ENCODE measurements at regions not wholly inside any gene's neighbourhood (a gene's known extent, or its start where the extent isn't known, plus 50 kb on each side); places are given as distances from the start of the nearest gene placed in this dataset.

DNA sequence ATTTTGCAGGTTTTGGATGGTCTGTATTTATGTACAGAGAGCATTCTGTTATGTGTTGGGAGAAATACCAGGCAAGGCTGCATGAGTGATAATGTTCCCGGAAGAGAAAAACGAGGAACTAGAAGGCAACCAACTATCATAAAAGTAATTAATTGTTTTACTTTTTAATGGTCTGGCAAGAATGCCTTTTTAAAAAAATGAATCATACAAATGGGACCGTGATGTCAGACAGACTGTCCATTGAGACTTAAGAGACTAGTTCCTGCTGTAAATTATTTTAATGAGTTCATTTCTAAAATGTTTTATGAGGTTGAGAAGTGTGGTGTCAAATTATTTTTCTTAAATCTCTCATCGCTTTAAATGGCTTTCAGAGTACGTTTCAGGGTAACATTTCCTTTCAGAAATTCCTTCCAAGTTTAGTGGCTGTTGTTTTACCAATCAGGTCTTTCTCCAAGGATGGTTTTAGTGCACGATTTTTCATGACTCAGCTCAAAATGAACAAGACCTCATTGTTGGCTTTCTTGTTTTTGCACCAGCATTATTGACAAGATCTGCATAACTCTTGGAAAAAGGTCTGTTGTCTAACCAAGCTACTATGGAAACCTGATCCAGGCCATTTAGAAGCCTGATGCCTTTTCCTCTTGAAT is 86.1 kb upstream of the ARHGAP5 start:
- ATAC-seq (no peak), FAIRE-seq (no peak), DNase-seq (ENCODE audit: low read depth in 1 of 2, low spot score in 1 of 2) (no peak)
- ChIA-PET CTCF (no interaction called here), POLR2A (interaction anchor here (1.1 kb wide), 1 partner anchor 20 kb away, joined by 4 read pairs; no protein-coding TSS in a partner anchor)
- TF ChIP-seq MAFK (IDR thresholded peaks at IDR 0.05; ENCODE audit: partially characterized antibody): peak; percentile 96
- TF ChIP-seq, protein P1, sequence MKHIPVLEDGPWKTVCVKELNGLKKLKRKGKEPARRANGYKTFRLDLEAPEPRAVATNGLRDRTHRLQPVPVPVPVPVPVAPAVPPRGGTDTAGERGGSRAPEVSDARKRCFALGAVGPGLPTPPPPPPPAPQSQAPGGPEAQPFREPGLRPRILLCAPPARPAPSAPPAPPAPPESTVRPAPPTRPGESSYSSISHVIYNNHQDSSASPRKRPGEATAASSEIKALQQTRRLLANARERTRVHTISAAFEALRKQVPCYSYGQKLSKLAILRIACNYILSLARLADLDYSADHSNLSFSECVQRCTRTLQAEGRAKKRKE (CRISPR knock-in tag; IDR thresholded peaks at IDR 0.05; ENCODE audit: low read depth): no peak
- no peak for TF ChIP-seq FOSL2 (IDR thresholded peaks at IDR 0.05)
- no peak for TF ChIP-seq FOSL2 (CRISPR knock-in tag; IDR thresholded peaks at IDR 0.05)
- TF ChIP-seq MYC (IDR thresholded peaks at IDR 0.05; ENCODE audit: borderline replicate concordance, low read length): no peak
- TF ChIP-seq CEBPB (IDR thresholded peaks at IDR 0.05): no peak
- peak; percentile 31; the same call in 1 of the 2 replicates for TF ChIP-seq NFE2L2 (conservative IDR thresholded peaks at IDR 0.05; ENCODE audit: low read length)
- TF ChIP-seq TFCP2L1 (CRISPR knock-in tag; IDR thresholded peaks at IDR 0.05): no peak
- TF ChIP-seq FOSB (CRISPR knock-in tag; IDR thresholded peaks at IDR 0.05): no peak
- H3K9me3 ChIP-seq: peaks cover 1% of the 10 kb centered on the region; the same call in 1 of the 3 replicates
- H3K4me1 ChIP-seq: peaks cover 33% of the 10 kb centered on the region
- no peak overlapping the region for H3K4me3 ChIP-seq
- WGBS (ENCODE audit: missing lambda C conversion rate): 78% methylated on average over 6 of the region's 6 CpGs
- H3K4me2 ChIP-seq: peak overlapping the region; percentile 21; the same call in 1 of the 3 replicates
- H3K27ac ChIP-seq: peak overlapping the region; percentile 49 to 69

DNA sequence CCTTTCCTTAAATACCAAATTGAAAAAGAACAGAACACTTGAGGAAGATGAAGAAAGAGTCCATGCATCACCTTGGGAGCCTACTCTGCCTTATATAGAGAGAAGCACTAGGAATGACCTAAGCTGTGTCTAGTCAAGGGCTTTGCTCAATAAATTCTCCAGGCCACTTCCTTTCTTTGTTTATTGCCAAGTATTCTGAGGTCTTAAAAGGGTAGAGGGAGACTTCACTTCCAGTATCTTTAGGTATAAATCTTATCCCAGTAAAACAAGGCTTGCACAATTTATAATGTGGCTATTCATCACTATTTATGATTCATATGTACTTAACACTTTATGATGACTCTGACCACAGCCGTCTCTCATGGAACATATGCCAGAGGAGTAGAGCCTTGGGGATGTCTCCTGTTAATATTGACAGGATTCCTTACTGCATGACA is 85.1 kb upstream of the ARHGAP5 start:
- Histone ChIP-seq H3K4me2 (peak overlapping the region; percentile 21; the same call in 2 of the 3 replicates), H3K9me3 (no peaks in the 10 kb centered on the region), H3K4me3 (no peak overlapping the region), H3K27ac (peak overlapping the region; percentile 49 to 69), H3K4me1 (peaks cover 42% of the 10 kb centered on the region)
- peak; percentile 64 to 70; a peak in 4 of 6 replicates for ATAC-seq
- no peak for TF ChIP-seq BHLHE40 (IDR thresholded peaks at IDR 0.05; ENCODE audit: low read depth, low read length)
- 0 out of 5 replicates have a peak, but pooled peaks of 1 of the 2 experiments have one; percentile 23 for TF ChIP-seq JUN (IDR thresholded peaks at IDR 0.05)
- no peak for TF ChIP-seq RFX5 (IDR thresholded peaks at IDR 0.05)
- TF ChIP-seq CEBPB (IDR thresholded peaks at IDR 0.05): peak in 1 of 2 experiments; percentile 33; a peak in 1 of 4 replicates
- TF ChIP-seq, protein P2, sequence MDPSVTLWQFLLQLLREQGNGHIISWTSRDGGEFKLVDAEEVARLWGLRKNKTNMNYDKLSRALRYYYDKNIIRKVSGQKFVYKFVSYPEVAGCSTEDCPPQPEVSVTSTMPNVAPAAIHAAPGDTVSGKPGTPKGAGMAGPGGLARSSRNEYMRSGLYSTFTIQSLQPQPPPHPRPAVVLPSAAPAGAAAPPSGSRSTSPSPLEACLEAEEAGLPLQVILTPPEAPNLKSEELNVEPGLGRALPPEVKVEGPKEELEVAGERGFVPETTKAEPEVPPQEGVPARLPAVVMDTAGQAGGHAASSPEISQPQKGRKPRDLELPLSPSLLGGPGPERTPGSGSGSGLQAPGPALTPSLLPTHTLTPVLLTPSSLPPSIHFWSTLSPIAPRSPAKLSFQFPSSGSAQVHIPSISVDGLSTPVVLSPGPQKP (IDR thresholded peaks at IDR 0.05; ENCODE audit: low read depth, low read length): no peak
- TF ChIP-seq CBX8 (IDR thresholded peaks at IDR 0.05): no peak
- no peak for TF ChIP-seq ZNF302 (CRISPR knock-in tag; IDR thresholded peaks at IDR 0.05)
- no peak for TF ChIP-seq MAZ (IDR thresholded peaks at IDR 0.05; ENCODE audit: borderline replicate concordance, low read depth, low read length)
- TF ChIP-seq EP300 (IDR thresholded peaks at IDR 0.05): peak in 1 of 2 experiments; percentile 48; a peak in 1 of 5 replicates
- no peak for TF ChIP-seq RAD21 (conservative IDR thresholded peaks at IDR 0.05 in 1 of 2, IDR thresholded peaks at IDR 0.05 in 1 of 2)
- TF ChIP-seq FOSL2 (IDR thresholded peaks at IDR 0.05): no peak
- TF ChIP-seq FOSL2 (CRISPR knock-in tag; IDR thresholded peaks at IDR 0.05): peak; percentile 78
- TF ChIP-seq, protein P3, sequence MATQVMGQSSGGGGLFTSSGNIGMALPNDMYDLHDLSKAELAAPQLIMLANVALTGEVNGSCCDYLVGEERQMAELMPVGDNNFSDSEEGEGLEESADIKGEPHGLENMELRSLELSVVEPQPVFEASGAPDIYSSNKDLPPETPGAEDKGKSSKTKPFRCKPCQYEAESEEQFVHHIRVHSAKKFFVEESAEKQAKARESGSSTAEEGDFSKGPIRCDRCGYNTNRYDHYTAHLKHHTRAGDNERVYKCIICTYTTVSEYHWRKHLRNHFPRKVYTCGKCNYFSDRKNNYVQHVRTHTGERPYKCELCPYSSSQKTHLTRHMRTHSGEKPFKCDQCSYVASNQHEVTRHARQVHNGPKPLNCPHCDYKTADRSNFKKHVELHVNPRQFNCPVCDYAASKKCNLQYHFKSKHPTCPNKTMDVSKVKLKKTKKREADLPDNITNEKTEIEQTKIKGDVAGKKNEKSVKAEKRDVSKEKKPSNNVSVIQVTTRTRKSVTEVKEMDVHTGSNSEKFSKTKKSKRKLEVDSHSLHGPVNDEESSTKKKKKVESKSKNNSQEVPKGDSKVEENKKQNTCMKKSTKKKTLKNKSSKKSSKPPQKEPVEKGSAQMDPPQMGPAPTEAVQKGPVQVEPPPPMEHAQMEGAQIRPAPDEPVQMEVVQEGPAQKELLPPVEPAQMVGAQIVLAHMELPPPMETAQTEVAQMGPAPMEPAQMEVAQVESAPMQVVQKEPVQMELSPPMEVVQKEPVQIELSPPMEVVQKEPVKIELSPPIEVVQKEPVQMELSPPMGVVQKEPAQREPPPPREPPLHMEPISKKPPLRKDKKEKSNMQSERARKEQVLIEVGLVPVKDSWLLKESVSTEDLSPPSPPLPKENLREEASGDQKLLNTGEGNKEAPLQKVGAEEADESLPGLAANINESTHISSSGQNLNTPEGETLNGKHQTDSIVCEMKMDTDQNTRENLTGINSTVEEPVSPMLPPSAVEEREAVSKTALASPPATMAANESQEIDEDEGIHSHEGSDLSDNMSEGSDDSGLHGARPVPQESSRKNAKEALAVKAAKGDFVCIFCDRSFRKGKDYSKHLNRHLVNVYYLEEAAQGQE (IDR thresholded peaks at IDR 0.05): no peak
- peak; percentile 63; the same call in 1 of the 2 replicates for TF ChIP-seq JUNB (IDR thresholded peaks at IDR 0.05)
- TF ChIP-seq SMC3 (IDR thresholded peaks at IDR 0.05): no peak
- no peak for TF ChIP-seq CHD4 (IDR thresholded peaks at IDR 0.05; ENCODE audit: borderline replicate concordance)
- TF ChIP-seq SREBF2 (IDR thresholded peaks at IDR 0.05): no peak
- peak in 1 of 2 experiments; percentile 53 for DNase-seq (ENCODE audit: low read depth in 1 of 2, low spot score in 1 of 2)
- WGBS (ENCODE audit: missing lambda C conversion rate): 10% methylated on average over 1 of the region's 1 CpG
- POLR2A ChIA-PET: interaction anchor here (1.1 kb wide), 1 partner anchor 19 kb away, joined by 4 read pairs; no protein-coding TSS in a partner anchor
- CTCF ChIA-PET: interaction anchor here (0.6 kb wide), 1 partner anchor 19 kb away, joined by 3 read pairs; no protein-coding TSS in a partner anchor
- no peak for FAIRE-seq
